Upper lobe of left lung (tissue), 6 donors: ENCODE measurements at regions not wholly inside any gene's neighbourhood (a gene's known extent, or its start where the extent isn't known, plus 50 kb on each side); places are given as distances from the start of the nearest gene placed in this dataset.

Experiments used
- ATAC-seq, 2 donors: fragments of 200-7000 bp; cut with Tn5 transposase; one replicate each; pipeline ENCODE4 v1.9.1; 2022; ENCODE audit warnings: mild to moderate bottlenecking in 2 of 2, moderate library complexity in 2 of 2; ENCODE audit not compliant: low FRiP score in 2 of 2
- DNase-seq, 2 donors: peaks; one replicate each; pipeline ENCODE4 v3.0.0-alpha.2; 2019 to 2020
- H3K27ac ChIP-seq, 4 donors: fragments of 200-600 bp; sonication (generic); one replicate each; pipeline ENCODE4 v1.5.1; 2016 to 2019
- H3K27me3 ChIP-seq, 4 donors: fragments of 200-600 bp; sonication (generic); one replicate each; pipeline ENCODE4 v1.5.1; 2017 to 2019
- H3K36me3 ChIP-seq, 4 donors: fragments of 200-600 bp; sonication (generic); one replicate each; pipeline ENCODE4 v1.5.1; 2016 to 2019
- H3K4me1 ChIP-seq, 4 donors: fragments of 200-600 bp; sonication (generic); one replicate each; pipeline ENCODE4 v1.5.1; 2018 to 2019
- H3K4me3 ChIP-seq, 4 donors: fragments of 200-600 bp; sonication (generic); one replicate each; pipeline ENCODE4 v1.5.1; 2017 to 2019; ENCODE audit warnings: mild to moderate bottlenecking in 2 of 4, moderate library complexity in 1 of 4
- H3K9me3 ChIP-seq, 4 donors: fragments of 200-600 bp; sonication (generic); one replicate each; pipeline ENCODE4 v1.5.1; 2018 to 2019
- EP300 ChIP-seq, 4 donors: sonication (generic); formaldehyde crosslinking; IDR thresholded peaks; one replicate each; pipeline ENCODE4 v1.5.1; 2017; ENCODE audit warnings: antibody characterized with exemption in 4 of 4, control low read depth in 2 of 4
- POLR2A ChIP-seq, 4 donors: fragments of 450-650 bp; IDR thresholded peaks; one replicate each; pipeline ENCODE4 v1.5.1; 2016 to 2017; ENCODE audit warnings: antibody characterized with exemption in 4 of 4, mild to moderate bottlenecking in 2 of 4
- POLR2AphosphoS5 ChIP-seq, 2 donors: sonication (generic); formaldehyde crosslinking; IDR thresholded peaks; one replicate each; pipeline ENCODE4 v1.5.1; 2017; ENCODE audit warnings: antibody characterized with exemption in 2 of 2
- WGBS, 2 donors: methylation state at CpG; one replicate each; pipeline ENCODE4 v1.1.5; 2017 to 2018; 5-methylcytosine and 5-hydroxymethylcytosine counted together
- small RNA-seq, 4 donors: library from RNA; depleted of rRNA; stranded (forward); fragments of <200 nt; gene quantifications; one replicate each; pipeline ENCODE3, GENCODE V24; 2016
- TF ChIP-seq, protein P1 (sequence below), 6 experiments: fragments of 450-650 bp in 4 of 6; fragments of 200-600 bp in 2 of 6; sonication (generic) in 2 of 6; IDR thresholded peaks; one replicate each; pipeline ENCODE4 v1.5.1; 2016 to 2019; ENCODE audit warnings: antibody characterized with exemption in 6 of 6
- donor health status: DM: no; HTN: no; CAD: no; lungs with moderate emphysema.
- donor health status: DM: no; HTN: yes; CAD: no; lungs with severe emphysema.

DNA sequence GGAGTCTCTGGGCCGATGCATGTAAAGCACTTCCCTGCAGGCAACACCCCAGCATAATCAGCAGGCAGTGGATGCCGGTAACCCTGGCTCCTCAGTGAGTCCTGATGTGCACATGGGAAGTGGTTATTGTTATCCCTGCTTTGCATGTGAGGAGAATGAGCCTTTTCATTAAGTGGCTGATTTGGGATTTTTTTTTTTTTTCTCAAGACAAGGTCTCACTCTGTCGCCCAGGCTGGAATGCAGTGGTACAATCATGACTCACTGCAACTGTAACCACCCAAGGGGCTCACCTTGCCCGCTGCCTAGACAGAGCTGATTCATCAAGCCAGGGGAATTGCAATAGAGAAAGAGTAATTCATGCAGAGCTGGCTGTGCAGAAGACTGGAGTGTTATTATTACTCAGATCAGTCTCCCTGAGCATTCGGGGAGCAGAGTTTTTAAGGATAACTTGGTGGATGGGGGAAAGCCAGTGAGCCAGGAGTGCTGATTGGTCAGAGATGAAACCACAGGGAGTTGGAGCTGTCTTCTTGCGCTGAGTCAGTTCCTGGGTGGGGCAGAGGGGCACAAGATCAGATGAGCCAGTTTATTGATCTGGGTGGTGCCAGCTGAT is 95.4 kb downstream of the SOCS6 start:
- no peaks in the 10 kb centered on the region for H3K27me3 ChIP-seq
- DNase-seq (no peak), ATAC-seq (peak in 1 of 2 donors; percentile 66)
- no peak overlapping the region for H3K27ac ChIP-seq
- no peaks in the 10 kb centered on the region for H3K9me3 ChIP-seq
- peaks cover 0 to 5% (median 0%) of the 10 kb centered on the region in 4 donors for H3K4me1 ChIP-seq
- H3K36me3 ChIP-seq: no peaks in the 10 kb centered on the region
- TF ChIP-seq POLR2A (IDR thresholded peaks at IDR 0.05) (no peak), POLR2AphosphoS5 (IDR thresholded peaks at IDR 0.05) (no peak), EP300 (IDR thresholded peaks at IDR 0.05) (no peak)
- TF ChIP-seq, protein P1, sequence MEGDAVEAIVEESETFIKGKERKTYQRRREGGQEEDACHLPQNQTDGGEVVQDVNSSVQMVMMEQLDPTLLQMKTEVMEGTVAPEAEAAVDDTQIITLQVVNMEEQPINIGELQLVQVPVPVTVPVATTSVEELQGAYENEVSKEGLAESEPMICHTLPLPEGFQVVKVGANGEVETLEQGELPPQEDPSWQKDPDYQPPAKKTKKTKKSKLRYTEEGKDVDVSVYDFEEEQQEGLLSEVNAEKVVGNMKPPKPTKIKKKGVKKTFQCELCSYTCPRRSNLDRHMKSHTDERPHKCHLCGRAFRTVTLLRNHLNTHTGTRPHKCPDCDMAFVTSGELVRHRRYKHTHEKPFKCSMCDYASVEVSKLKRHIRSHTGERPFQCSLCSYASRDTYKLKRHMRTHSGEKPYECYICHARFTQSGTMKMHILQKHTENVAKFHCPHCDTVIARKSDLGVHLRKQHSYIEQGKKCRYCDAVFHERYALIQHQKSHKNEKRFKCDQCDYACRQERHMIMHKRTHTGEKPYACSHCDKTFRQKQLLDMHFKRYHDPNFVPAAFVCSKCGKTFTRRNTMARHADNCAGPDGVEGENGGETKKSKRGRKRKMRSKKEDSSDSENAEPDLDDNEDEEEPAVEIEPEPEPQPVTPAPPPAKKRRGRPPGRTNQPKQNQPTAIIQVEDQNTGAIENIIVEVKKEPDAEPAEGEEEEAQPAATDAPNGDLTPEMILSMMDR (IDR thresholded peaks at IDR 0.05): no peak
- no peak overlapping the region for H3K4me3 ChIP-seq
- WGBS, 2 donors: 85 to 86% methylated on average over 6 of the region's 6 CpGs

DNA sequence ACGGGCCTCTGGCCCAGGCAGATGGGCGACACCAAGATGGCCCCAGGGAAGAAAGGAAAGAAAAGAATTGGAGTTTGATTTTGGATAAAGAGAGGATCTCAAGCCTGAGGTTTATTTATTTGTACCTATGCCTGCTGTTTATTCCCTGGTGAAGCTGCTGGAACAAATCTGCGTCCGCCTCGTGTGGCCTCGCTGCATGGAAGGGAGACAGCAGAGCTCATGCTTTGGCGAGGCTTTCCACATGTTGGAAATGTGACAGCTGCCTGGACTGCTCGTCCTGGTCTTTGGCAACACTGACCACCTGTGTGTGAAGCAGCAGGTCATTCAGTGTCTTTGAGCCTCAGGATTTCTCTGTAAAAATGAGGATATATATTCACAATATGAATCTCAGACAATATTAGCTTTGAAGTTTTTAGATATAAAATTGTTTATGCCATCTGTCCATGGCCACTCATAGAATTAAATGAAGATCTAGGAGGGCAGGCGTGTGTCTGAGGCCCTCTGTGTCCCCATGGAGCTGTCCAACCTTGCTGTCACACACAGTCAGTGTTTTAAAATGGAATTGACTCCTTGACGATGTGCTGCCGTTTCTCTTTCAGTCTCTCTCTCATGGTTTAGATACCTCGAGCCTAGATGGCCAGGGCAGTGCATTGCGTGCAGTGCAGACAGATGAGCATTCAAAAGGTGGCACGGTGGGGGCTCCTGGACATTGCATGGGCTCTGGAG is 94.3 kb downstream of the SOCS6 start:
- no peak for ATAC-seq
- Histone ChIP-seq H3K4me1 (peaks cover 0 to 5% (median 0%) of the 10 kb centered on the region in 4 donors), H3K27ac (no peak overlapping the region), H3K27me3 (no peaks in the 10 kb centered on the region), H3K9me3 (no peaks in the 10 kb centered on the region), H3K36me3 (no peaks in the 10 kb centered on the region), H3K4me3 (no peak overlapping the region)
- DNase-seq: no peak
- TF ChIP-seq, protein P1 (IDR thresholded peaks at IDR 0.05): no peak
- TF ChIP-seq POLR2A (IDR thresholded peaks at IDR 0.05) (no peak), POLR2AphosphoS5 (IDR thresholded peaks at IDR 0.05) (no peak)
- 77 to 80% methylated on average over 13 to 14 of the region's 14 CpGs for WGBS, 2 donors

DNA sequence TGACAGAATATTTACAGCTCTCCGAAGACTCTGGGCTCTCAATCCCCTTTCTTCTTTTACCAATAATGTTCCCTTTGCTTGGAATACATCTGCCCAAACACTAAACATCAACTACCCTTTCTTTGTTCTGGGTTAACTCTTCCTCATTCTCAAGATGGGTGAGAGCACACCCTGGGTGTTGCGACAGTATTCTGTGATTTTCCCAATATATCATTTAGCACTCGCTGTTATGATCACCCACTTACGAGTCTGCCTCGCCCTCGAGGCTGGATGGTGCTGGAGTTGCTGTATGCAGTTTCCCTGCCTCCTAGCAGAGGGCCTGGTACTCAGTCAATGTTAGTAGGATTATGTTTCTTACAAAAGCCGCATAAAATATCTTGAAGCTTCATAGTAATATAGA is 93.2 kb downstream of the SOCS6 start:
- 74 to 78% methylated on average over 7 of the region's 7 CpGs for WGBS, 2 donors
- Histone ChIP-seq H3K4me1 (peaks cover 0 to 5% (median 0%) of the 10 kb centered on the region in 4 donors), H3K36me3 (no peaks in the 10 kb centered on the region), H3K27ac (no peak overlapping the region), H3K9me3 (no peaks in the 10 kb centered on the region), H3K4me3 (no peak overlapping the region), H3K27me3 (no peaks in the 10 kb centered on the region)
- TF ChIP-seq POLR2AphosphoS5 (IDR thresholded peaks at IDR 0.05) (no peak), POLR2A (IDR thresholded peaks at IDR 0.05) (no peak), EP300 (IDR thresholded peaks at IDR 0.05) (no peak)
- TF ChIP-seq, protein P1 (IDR thresholded peaks at IDR 0.05): no peak
- ATAC-seq (peak in 1 of 2 donors; percentile 27), DNase-seq (no peak)

DNA sequence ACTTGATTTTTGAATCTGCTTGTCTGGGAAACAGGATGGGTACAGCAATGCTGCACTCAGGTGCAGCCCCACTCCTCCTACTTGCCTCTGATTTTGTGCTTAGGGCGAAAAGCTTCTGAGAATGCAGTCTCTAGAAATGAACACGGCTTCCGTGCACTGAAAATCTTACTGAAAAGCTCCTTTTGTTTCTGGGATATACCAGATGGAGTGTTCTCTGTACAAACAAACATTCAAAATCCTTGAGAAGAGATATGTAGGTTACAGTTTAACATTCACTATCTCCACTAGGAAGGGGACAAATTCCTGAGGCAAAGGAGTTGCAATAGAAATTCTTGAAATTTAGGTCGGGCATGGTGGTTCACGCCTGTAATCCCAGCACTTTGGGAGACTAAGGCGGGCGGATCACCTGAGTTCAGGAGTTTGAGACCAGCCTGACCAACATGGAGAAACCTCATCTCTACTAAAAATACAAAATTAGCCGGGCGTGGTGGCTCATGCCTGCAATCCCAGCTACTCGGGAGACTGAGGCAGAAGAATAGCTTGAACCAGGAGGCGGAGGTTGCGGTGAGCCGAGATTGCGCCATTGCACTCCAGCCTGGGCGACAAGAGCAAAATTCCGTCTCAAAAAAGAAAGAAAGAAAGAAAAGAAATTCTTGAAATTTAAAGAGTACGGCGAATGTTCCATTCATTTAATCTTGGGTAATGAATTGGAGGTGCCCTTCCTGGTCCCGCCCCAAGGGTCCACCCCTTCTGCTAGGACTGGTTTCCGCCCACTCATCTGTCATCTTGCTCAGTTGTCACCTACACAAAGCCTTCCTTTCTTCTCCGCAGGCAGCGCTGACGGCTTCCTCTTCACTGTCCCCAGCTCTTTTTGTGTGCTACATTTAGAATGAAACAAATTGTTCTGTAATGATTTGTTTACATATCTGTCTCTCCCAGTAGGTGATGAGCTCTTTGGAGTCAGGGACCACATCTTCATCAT is 92.4 kb downstream of the SOCS6 start:
- Histone ChIP-seq H3K27ac (no peak overlapping the region), H3K27me3 (no peaks in the 10 kb centered on the region), H3K4me3 (no peak overlapping the region), H3K9me3 (no peaks in the 10 kb centered on the region), H3K36me3 (no peaks in the 10 kb centered on the region), H3K4me1 (peaks cover 0 to 5% (median 0%) of the 10 kb centered on the region in 4 donors)
- WGBS, 2 donors: 71 to 74% methylated on average over 23 of the region's 23 CpGs
- DNase-seq (no peak), ATAC-seq (no peak)
- TF ChIP-seq POLR2AphosphoS5 (IDR thresholded peaks at IDR 0.05) (peak in 1 of 2 donors; percentile 14), POLR2A (IDR thresholded peaks at IDR 0.05) (no peak)
- TF ChIP-seq, protein P1 (IDR thresholded peaks at IDR 0.05): no peak

Small RNA genes in the stretch of these regions (small RNA-seq; reads per million reads assigned to genes)
- gene RN7SL795P: 0 to 0.22 (median 0.03) reads per million in 4 donors
